HL-60 (cell line): ENCODE measurements at regions not wholly inside any gene's neighbourhood (a gene's known extent, or its start where the extent isn't known, plus 50 kb on each side); places are given as distances from the start of the nearest gene placed in this dataset.

Source experiments
- POLR2AphosphoS5 ChIP-seq: IDR thresholded peaks from 2 replicates; pipeline ENCODE4 v1.6.1; 2012; ENCODE audit warnings: low read depth
- TF ChIP-seq, protein P1 (sequence below): IDR thresholded peaks from one replicate; pipeline ENCODE4 v1.5.1; 2011; ENCODE audit warnings: low read length, control low read depth, inconsistent platforms; ENCODE audit not compliant: insufficient read depth

DNA sequence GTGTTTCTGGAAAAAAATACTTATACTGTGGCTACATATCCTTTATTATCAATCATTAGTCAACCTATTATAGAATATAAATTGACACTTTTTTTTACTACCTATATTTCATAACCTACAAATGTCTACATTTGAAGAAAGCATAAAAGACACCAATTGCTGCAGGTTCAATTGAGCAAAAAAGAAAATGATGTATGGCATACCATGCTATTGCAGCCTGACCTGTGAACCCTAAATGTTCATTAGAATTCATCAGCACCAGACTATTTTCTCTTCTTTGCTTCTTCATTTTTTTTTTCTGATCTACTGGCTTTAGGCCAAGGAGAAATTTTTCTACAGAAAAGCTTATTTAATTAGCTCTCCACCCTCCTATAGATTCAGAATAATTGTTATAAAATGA lies 1628.2 kb upstream of the IGFBP7 start:
- TF ChIP-seq, protein P1, sequence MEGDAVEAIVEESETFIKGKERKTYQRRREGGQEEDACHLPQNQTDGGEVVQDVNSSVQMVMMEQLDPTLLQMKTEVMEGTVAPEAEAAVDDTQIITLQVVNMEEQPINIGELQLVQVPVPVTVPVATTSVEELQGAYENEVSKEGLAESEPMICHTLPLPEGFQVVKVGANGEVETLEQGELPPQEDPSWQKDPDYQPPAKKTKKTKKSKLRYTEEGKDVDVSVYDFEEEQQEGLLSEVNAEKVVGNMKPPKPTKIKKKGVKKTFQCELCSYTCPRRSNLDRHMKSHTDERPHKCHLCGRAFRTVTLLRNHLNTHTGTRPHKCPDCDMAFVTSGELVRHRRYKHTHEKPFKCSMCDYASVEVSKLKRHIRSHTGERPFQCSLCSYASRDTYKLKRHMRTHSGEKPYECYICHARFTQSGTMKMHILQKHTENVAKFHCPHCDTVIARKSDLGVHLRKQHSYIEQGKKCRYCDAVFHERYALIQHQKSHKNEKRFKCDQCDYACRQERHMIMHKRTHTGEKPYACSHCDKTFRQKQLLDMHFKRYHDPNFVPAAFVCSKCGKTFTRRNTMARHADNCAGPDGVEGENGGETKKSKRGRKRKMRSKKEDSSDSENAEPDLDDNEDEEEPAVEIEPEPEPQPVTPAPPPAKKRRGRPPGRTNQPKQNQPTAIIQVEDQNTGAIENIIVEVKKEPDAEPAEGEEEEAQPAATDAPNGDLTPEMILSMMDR, result no peak
- TF ChIP-seq POLR2AphosphoS5, result no peak
